ENCODE measurements at regions not wholly inside any gene's neighbourhood (a gene's known extent, or its start where the extent isn't known, plus 50 kb on each side); places are given as distances from the start of the nearest gene placed in this dataset.

DNA sequence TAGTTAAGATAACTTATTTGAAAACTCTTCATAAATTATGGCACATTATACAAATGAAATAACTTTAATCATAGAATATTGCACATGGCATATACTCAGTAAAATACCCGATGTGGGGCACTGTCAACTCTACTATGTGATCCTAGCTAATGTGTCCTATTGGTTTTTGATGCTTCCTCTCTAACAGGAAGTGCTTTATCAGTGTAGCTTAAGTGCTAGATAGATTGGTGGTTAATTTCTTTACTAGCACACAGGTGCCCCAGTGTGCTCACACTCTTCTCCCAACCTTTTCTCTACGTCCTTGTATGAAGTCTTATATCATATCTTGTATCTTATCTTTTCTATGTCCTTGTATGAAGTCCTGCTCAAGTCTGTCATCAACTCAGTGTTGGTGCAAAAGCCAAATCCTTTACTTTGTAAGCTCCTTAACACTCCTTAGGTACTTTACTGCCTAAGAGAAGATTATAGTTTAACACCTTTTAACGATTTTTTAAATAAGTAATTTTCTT lies 358.9 kb downstream of the CENPW start:
- no peak for TF ChIP-seq CTCF (IDR thresholded peaks at IDR 0.05; ENCODE audit: insufficient read depth, low read depth, low read length)
- no peak overlapping the region for H3K4me3 ChIP-seq (ENCODE audit: low read depth, low read length)

DNA sequence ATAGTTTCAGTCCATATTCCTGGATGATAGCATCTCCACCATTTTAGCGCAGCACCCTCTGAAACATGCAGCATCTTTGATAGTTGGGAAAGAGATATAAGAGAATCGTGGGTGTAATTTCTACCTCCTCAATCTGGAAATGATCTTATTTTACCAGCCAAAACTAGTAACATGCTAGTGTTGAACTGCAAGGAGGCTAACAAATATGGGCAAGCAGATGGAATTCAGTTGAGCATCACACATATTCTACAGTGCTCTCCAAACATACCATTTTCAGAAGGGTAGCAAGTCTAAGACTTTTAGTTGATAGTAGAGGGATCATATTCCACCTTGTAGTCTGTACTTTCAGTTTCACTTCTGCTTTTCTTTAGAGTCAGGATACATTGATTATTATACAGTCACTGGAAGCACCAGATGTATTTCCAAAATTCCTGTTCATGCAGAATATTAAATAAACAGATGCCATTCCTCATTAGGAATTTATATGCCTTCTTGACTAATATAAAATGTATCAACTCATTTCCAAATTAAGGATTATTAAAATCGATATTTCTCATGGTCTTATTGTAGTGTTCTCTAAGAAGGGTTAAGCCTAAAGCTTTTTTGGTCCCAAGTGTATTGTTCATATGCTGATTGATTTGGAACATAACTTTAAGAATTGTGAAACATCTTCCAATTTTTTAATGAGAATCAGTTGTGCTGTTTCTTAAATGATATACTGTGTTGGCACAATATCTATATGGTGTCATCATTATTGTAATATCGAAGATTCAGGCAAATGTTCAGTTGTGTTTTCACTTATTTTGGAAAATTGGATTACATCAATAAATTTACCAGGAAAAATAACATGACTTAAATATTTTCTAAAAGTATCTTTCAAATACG lies 362.0 kb downstream of the CENPW start:
- no peak for TF ChIP-seq CTCF (IDR thresholded peaks at IDR 0.05; ENCODE audit: insufficient read depth, low read depth, low read length)
- DNase-seq (ENCODE audit: low read depth): peak; percentile 14
- peak overlapping the region; percentile 19 for H3K4me3 ChIP-seq (ENCODE audit: low read depth, low read length)

More for the DNA sequence above, 358.9 kb downstream of the CENPW start:
- DNase-seq (ENCODE audit: low read depth): no peak

DNA sequence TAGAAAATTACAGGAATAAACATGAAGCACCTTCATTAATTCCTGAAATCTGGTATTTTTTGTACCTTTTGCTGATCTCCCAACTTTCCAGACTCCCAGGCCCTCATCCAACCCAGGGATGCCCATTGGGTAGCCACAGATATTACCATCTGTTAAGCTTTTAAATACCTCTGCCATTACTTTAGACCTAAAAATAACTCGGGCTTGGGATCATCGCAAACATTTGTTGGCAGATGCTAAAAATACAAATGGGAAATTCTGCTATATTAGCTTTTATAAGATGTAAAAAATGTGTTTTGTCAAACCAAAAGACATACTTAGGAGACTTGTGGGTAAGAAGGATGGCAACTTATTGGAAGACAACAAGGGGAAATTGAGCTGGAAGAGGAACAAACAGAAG lies 376.1 kb downstream of the CENPW start:
- DNase-seq (ENCODE audit: low read depth): no peak
- no peak for TF ChIP-seq CTCF (IDR thresholded peaks at IDR 0.05; ENCODE audit: insufficient read depth, low read depth, low read length)
- H3K4me3 ChIP-seq (ENCODE audit: low read depth, low read length): no peak overlapping the region

DNA sequence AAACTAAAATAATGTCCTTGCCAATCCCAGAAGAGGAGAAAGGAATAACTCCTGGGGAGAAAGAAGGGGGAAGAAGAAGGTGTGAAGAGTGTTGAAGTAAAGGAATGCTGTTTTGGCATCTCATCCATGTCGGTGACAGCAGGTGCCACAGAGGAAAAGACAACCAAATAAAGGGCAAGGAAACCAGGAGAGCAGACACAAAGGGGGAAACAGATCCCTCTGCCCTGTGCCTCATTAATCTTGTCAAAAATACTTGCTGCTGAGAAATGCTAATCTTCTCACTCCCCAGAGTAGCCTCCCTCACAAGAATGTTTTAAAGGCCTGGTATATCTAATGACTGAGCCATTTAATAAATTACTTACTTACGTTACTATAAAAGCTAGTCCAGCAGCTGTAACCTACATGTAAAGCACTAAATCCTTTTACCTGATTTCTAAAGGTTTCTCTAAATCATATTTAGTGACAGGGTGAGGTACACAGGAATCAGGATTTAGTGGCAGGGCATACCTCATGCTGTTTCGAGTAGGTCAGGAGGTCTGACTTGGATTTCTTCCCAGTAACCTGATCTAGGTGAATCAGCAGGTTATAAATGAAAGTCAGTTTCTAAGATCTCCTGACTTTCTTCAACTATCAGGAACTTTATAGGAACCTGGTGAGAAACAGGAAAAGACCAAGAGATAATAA lies 377.1 kb downstream of the CENPW start:
- no peak overlapping the region for H3K4me3 ChIP-seq (ENCODE audit: low read depth, low read length)
- TF ChIP-seq CTCF (IDR thresholded peaks at IDR 0.05; ENCODE audit: insufficient read depth, low read depth, low read length): no peak
- no peak for DNase-seq (ENCODE audit: low read depth)

DNA sequence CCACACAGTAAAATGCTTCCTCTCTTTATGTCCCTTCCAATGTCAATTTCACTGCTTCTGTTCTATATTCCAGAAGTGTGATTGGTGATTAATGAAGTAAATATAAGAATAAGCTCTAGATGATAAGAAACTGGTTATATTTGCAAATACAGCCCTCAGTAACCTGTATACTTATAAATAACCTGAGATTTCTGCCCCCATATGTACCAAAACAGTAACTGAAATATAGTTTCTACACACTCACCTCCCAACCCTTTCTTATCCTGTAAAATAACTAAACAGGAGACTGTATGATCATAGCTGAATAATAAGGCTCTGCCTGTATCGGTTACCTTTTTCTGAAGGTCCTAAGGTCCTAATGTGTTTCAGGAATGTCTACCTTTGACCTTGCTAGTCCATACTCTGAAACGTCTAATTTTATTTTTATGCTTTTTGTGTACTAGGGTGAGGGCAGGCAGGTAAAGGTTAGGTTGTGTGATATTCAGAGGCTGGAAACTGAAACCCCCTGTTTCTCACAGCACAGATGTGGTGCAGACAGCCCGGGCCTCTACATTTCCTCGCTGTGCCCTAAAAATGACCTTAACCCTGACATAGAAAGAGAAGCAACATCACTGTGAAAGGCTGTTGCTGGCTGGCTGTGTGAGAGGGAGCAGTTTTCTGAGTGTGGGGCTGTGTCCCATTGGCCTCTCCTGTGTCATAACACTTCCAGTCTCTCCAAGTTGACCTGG lies 378.8 kb downstream of the CENPW start:
- TF ChIP-seq CTCF (IDR thresholded peaks at IDR 0.05; ENCODE audit: insufficient read depth, low read depth, low read length): no peak
- no peak overlapping the region for H3K4me3 ChIP-seq (ENCODE audit: low read depth, low read length)
- DNase-seq (ENCODE audit: low read depth): no peak

DNA sequence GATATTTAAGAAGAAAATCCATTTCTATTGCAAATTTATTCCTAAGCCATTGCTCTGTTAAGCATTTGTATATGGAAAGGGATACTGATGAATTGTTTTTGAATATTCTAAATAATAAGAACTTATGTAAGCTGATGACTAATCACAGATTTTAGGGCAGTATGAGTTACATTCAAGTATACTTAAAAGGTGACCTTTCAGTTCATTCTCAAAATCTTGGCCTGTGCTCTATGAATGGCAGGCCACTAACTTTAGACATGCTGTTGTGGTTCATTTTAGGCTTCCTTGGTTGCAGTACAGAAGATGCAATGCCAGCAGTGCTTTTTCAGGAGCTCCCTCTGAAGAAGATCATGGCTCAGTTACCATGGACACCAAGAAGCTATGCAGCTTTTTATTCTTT lies 380.4 kb downstream of the CENPW start:
- no peak overlapping the region for H3K4me3 ChIP-seq (ENCODE audit: low read depth, low read length)
- TF ChIP-seq CTCF (IDR thresholded peaks at IDR 0.05; ENCODE audit: insufficient read depth, low read depth, low read length): no peak
- DNase-seq (ENCODE audit: low read depth): peak; percentile 27
